KMS-11 (cell line): ENCODE measurements at regions not wholly inside any gene's neighbourhood (a gene's known extent, or its start where the extent isn't known, plus 50 kb on each side); places are given as distances from the start of the nearest gene placed in this dataset.

Source experiments
- H2AFZ ChIP-seq: fragments of 200-600 bp; sonication (generic); 2 replicates; pipeline ENCODE4 v1.6.1; 2016; ENCODE audit warnings: antibody characterized with exemption, mixed run types, low read depth
- H3K27ac ChIP-seq: fragments of 200-600 bp; sonication (generic); 2 replicates; pipeline ENCODE4 v1.6.1; 2016; ENCODE audit warnings: mild to moderate bottlenecking, mixed run types
- H3K27me3 ChIP-seq: fragments of 200-600 bp; sonication (generic); 2 replicates; pipeline ENCODE4 v1.6.1; 2017; ENCODE audit warnings: mild to moderate bottlenecking, low read depth, mixed run types, moderate library complexity; ENCODE audit not compliant: insufficient read depth
- H3K36me3 ChIP-seq: fragments of 200-600 bp; sonication (generic); 2 replicates; pipeline ENCODE4 v1.6.1; 2017; ENCODE audit warnings: mild to moderate bottlenecking, mixed run types; ENCODE audit not compliant: insufficient read depth
- H3K4me1 ChIP-seq: fragments of 200-600 bp; sonication (generic); 2 replicates; pipeline ENCODE4 v1.6.1; 2016; ENCODE audit warnings: mild to moderate bottlenecking, low read depth, mixed run types; ENCODE audit not compliant: poor library complexity, severe bottlenecking
- H3K4me2 ChIP-seq: fragments of 200-600 bp; sonication (generic); 2 replicates; pipeline ENCODE4 v1.7.0; 2016; ENCODE audit warnings: mild to moderate bottlenecking, mixed run types
- H3K4me3 ChIP-seq: fragments of 200-600 bp; sonication (generic); IDR thresholded peaks from 2 replicates; pipeline ENCODE4 v1.6.1; 2017; ENCODE audit warnings: low read depth, low read length, mixed read lengths; ENCODE audit not compliant: insufficient read depth
- H3K79me2 ChIP-seq: fragments of 200-600 bp; sonication (generic); 2 replicates; pipeline ENCODE4 v1.6.1; 2016; ENCODE audit warnings: low read depth, mixed run types; ENCODE audit not compliant: insufficient read depth
- H3K9ac ChIP-seq: fragments of 200-600 bp; sonication (generic); 2 replicates; pipeline ENCODE4 v1.6.1; 2016; ENCODE audit warnings: mild to moderate bottlenecking, mixed run types
- H4K20me1 ChIP-seq: fragments of 200-600 bp; sonication (generic); 2 replicates; pipeline ENCODE4 v1.6.1; 2016; ENCODE audit warnings: mild to moderate bottlenecking, mixed run types; ENCODE audit not compliant: insufficient read depth
- CTCF ChIP-seq: fragments of 200-600 bp; sonication (generic); conservative IDR thresholded peaks from 2 replicates; pipeline ENCODE4 v1.6.1; 2017; ENCODE audit warnings: low read depth, mild to moderate bottlenecking, antibody characterized with exemption, low read length, moderate library complexity, mixed read lengths

DNA sequence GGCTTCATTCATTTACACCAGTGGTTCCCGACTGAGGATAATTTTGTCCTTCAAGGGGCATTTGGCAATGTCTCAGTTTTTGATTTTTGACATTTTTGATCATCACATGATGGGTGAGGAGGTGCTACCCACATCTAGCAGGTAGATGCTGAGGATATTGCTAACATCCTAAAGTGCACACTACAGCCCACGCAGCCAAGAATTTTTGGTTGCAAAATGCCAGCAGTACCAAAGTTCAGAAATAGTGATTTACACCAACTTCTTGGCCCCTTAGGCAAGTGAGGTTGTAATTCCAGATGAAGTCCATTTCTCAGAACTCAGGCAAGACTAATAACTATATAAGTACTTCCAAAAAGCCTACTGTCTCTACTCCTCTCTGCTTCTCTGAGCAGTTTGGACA, 80.1 kb upstream of the TSHZ2 start:
- no peak for TF ChIP-seq CTCF
- Histone ChIP-seq H3K36me3 (no peaks in the 10 kb centered on the region), H3K79me2 (no peaks in the 10 kb centered on the region), H3K27ac (no peak overlapping the region), H4K20me1 (no peaks in the 10 kb centered on the region), H3K27me3 (no peaks in the 10 kb centered on the region), H3K4me2 (no peak overlapping the region), H3K4me1 (no peaks in the 10 kb centered on the region), H3K4me3 (no peak overlapping the region), H3K9ac (no peak overlapping the region), H2AFZ (no peak overlapping the region)

DNA sequence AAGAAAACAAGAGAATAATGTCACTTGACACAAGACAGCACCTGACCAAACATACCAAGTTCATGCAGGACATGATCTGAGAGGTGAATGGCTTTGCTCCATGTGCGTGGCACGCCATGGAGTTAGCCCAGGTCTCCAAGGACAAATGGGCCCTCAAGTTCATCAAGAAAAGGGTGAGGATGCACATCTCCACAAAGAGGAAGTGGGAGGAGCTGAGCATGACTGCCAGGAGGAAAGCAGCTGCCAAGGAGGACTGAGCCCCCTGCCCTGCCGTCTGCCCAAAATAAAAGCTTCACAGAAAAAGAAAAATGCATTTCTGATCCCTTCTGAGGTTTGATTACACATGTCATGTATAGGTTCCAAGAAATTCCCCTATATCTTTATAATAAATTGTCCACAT, 82.0 kb upstream of the TSHZ2 start:
- H4K20me1 ChIP-seq = no peaks in the 10 kb centered on the region
- no peak for TF ChIP-seq CTCF
- no peaks in the 10 kb centered on the region for H3K27me3 ChIP-seq
- H3K4me3 ChIP-seq = no peak overlapping the region
- no peaks in the 10 kb centered on the region for H3K4me1 ChIP-seq
- H3K9ac ChIP-seq = no peak overlapping the region
- no peak overlapping the region for H2AFZ ChIP-seq
- no peaks in the 10 kb centered on the region for H3K79me2 ChIP-seq
- H3K27ac ChIP-seq = no peak overlapping the region
- H3K36me3 ChIP-seq = no peaks in the 10 kb centered on the region
- no peak overlapping the region for H3K4me2 ChIP-seq

- TF ChIP-seq CTCF = no peak
- no peak overlapping the region for H2AFZ ChIP-seq
Measured at GRCh38 chr20:52889225-52889624, 82.9 kb upstream of the TSHZ2 start.

DNA sequence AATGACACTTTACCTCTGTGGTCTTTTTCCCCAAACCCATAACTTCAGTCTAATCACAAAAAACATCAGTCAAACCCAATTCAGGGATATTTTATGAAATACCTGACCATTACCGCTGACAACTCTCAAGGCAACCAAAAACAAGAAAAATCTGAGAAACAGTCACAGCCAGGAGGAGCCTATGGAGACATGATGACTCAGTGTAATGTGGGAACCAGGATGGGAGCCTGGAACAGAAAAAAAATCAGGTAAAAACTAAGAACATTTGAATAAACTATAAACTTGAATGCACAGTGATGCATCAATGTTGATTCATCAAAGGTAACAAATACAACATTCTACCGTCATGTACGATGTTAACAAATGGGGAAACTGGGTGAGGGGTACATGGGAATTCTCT, 84.1 kb upstream of the TSHZ2 start:
- Histone ChIP-seq H3K4me3 (no peak overlapping the region), H3K4me2 (no peak overlapping the region), H2AFZ (no peak overlapping the region), H3K4me1 (no peaks in the 10 kb centered on the region), H3K9ac (no peak overlapping the region), H3K36me3 (no peaks in the 10 kb centered on the region), H4K20me1 (no peaks in the 10 kb centered on the region), H3K27me3 (no peaks in the 10 kb centered on the region), H3K27ac (no peak overlapping the region), H3K79me2 (no peaks in the 10 kb centered on the region)
- no peak for TF ChIP-seq CTCF

More at GRCh38 chr20:52889225-52889624, 82.9 kb upstream of the TSHZ2 start:
- Histone ChIP-seq H3K27ac (no peak overlapping the region), H3K9ac (no peak overlapping the region), H3K4me3 (no peak overlapping the region), H4K20me1 (no peaks in the 10 kb centered on the region), H3K36me3 (no peaks in the 10 kb centered on the region), H3K4me1 (no peaks in the 10 kb centered on the region), H3K4me2 (no peak overlapping the region), H3K79me2 (no peaks in the 10 kb centered on the region), H3K27me3 (no peaks in the 10 kb centered on the region)

GRCh38 chr20:52880997-52881396, 91.2 kb upstream of the TSHZ2 start:
- Histone ChIP-seq H3K4me3 (no peak overlapping the region), H2AFZ (no peak overlapping the region), H3K9ac (no peak overlapping the region), H3K36me3 (no peaks in the 10 kb centered on the region), H3K79me2 (no peaks in the 10 kb centered on the region), H3K27ac (no peak overlapping the region), H3K4me1 (no peaks in the 10 kb centered on the region), H4K20me1 (no peaks in the 10 kb centered on the region), H3K4me2 (no peak overlapping the region), H3K27me3 (no peaks in the 10 kb centered on the region)
- TF ChIP-seq CTCF = no peak
